Hepatocyte (in vitro differentiated cells): ENCODE measurements at regions not wholly inside any gene's neighbourhood (a gene's known extent, or its start where the extent isn't known, plus 50 kb on each side); places are given as distances from the start of the nearest gene placed in this dataset.

ENCODE experiments used
- DNase-seq: peaks from one replicate; pipeline ENCODE4 v3.0.0-alpha.2; 2016; ENCODE audit warnings: low spot score
- H2AFZ ChIP-seq: fragments of 200-600 bp; sonication (generic); 2 replicates; pipeline ENCODE4 v1.6.0; 2016; ENCODE audit warnings: antibody characterized with exemption, mild to moderate bottlenecking
- H3K27ac ChIP-seq: fragments of 200-600 bp; sonication (generic); 2 replicates; pipeline ENCODE4 v1.5.1; 2016; ENCODE audit warnings: mild to moderate bottlenecking
- H3K27me3 ChIP-seq: fragments of 200-600 bp; sonication (generic); 2 replicates; pipeline ENCODE4 v1.6.1; 2016
- H3K36me3 ChIP-seq: fragments of 200-600 bp; sonication (generic); replicated peaks from 2 replicates; pipeline ENCODE4 v1.5.1; 2016; ENCODE audit warnings: low read depth; ENCODE audit not compliant: insufficient read depth
- H3K4me1 ChIP-seq: fragments of 200-600 bp; sonication (generic); 2 replicates; pipeline ENCODE4 v1.5.1; 2016; ENCODE audit warnings: mild to moderate bottlenecking, moderate library complexity; ENCODE audit not compliant: insufficient read depth
- H3K4me2 ChIP-seq: fragments of 200-600 bp; sonication (generic); 2 replicates; pipeline ENCODE4 v1.6.0; 2016
- H3K4me3 ChIP-seq: fragments of 200-600 bp; sonication (generic); 2 replicates; pipeline ENCODE4 v1.5.1; 2016; ENCODE audit warnings: mild to moderate bottlenecking
- H3K79me2 ChIP-seq: fragments of 200-600 bp; sonication (generic); 2 replicates; pipeline ENCODE4 v1.6.0; 2017; ENCODE audit warnings: mild to moderate bottlenecking
- H3K9me2 ChIP-seq: fragments of 200-600 bp; sonication (generic); replicated peaks from 2 replicates; pipeline ENCODE4 v1.6.0; 2017; ENCODE audit warnings: mild to moderate bottlenecking; ENCODE audit not compliant: insufficient read depth
- H3K9me3 ChIP-seq: fragments of 200-600 bp; sonication (generic); 2 replicates; pipeline ENCODE4 v1.5.1; 2016; ENCODE audit warnings: low read depth, mild to moderate bottlenecking
- H4K20me1 ChIP-seq: fragments of 200-600 bp; sonication (generic); 2 replicates; pipeline ENCODE4 v1.6.0; 2016; ENCODE audit warnings: mild to moderate bottlenecking; ENCODE audit not compliant: insufficient read depth, poor library complexity, severe bottlenecking
- CTCF ChIP-seq: fragments of 200-600 bp; sonication (generic); IDR thresholded peaks from 2 replicates; pipeline ENCODE4 v1.5.1; 2016; ENCODE audit warnings: antibody characterized with exemption, mild to moderate bottlenecking; ENCODE audit not compliant: poor library complexity
- EZH2 ChIP-seq: fragments of 200-600 bp; sonication (generic); IDR thresholded peaks from 2 replicates; pipeline ENCODE4 v1.6.1; 2016; ENCODE audit warnings: antibody characterized with exemption, mild to moderate bottlenecking, borderline replicate concordance
- EZH2phosphoT487 ChIP-seq: fragments of 200-600 bp; sonication (generic); IDR thresholded peaks from one replicate; pipeline ENCODE4 v1.6.1; 2018; ENCODE audit warnings: antibody characterized with exemption, mild to moderate bottlenecking, low read depth, moderate library complexity; ENCODE audit not compliant: unreplicated experiment, severe bottlenecking
- WGBS: methylation state at CpG from one replicate; pipeline ENCODE4 v1.1.6; 2016; ENCODE audit warnings: low lambda C conversion rate; ENCODE audit errors: missing lambda C conversion rate; 5-methylcytosine and 5-hydroxymethylcytosine counted together

GRCh38 chr14:65187421-65188049, 85.2 kb upstream of the MAX start:
- no peaks in the 10 kb centered on the region for H3K79me2 ChIP-seq
- DNase-seq, result no peak
- H3K9me2 ChIP-seq, result no peaks in the 10 kb centered on the region
- no peak overlapping the region for H2AFZ ChIP-seq
- no peak overlapping the region for H3K4me2 ChIP-seq
- WGBS, result 59% methylated on average over 8 of the region's 8 CpGs
- no peaks in the 10 kb centered on the region for H4K20me1 ChIP-seq
- no peaks in the 10 kb centered on the region for H3K36me3 ChIP-seq
- H3K27me3 ChIP-seq, result peaks cover 3% of the 10 kb centered on the region
- H3K4me1 ChIP-seq, result peaks cover 3% of the 10 kb centered on the region
- no peak for TF ChIP-seq EZH2
- TF ChIP-seq EZH2phosphoT487, result no peak
- TF ChIP-seq CTCF, result no peak
- H3K9me3 ChIP-seq, result no peaks in the 10 kb centered on the region
- no peak overlapping the region for H3K4me3 ChIP-seq
- no peak overlapping the region for H3K27ac ChIP-seq

- 44% methylated on average over 4 of the region's 4 CpGs for WGBS
Observed at GRCh38 chr14:65190312-65190711, 88.0 kb upstream of the MAX start.

GRCh38 chr14:65191716-65192115, 89.4 kb upstream of the MAX start:
- no peaks in the 10 kb centered on the region for H3K27me3 ChIP-seq
- H3K9me2 ChIP-seq, result no peaks in the 10 kb centered on the region
- no peaks in the 10 kb centered on the region for H3K36me3 ChIP-seq
- no peak overlapping the region for H3K27ac ChIP-seq
- no peak for DNase-seq
- H3K4me2 ChIP-seq, result no peak overlapping the region
- WGBS, result 70% methylated on average over 5 of the region's 5 CpGs
- TF ChIP-seq EZH2phosphoT487 (no peak), CTCF (no peak), EZH2 (no peak)
- no peak overlapping the region for H2AFZ ChIP-seq
- no peaks in the 10 kb centered on the region for H3K4me1 ChIP-seq
- no peak overlapping the region for H3K4me3 ChIP-seq
- no peaks in the 10 kb centered on the region for H3K79me2 ChIP-seq
- no peaks in the 10 kb centered on the region for H3K9me3 ChIP-seq
- no peaks in the 10 kb centered on the region for H4K20me1 ChIP-seq

More at GRCh38 chr14:65190312-65190711, 88.0 kb upstream of the MAX start:
- DNase-seq, result no peak
- H3K27me3 ChIP-seq, result peaks cover 3% of the 10 kb centered on the region
- H3K36me3 ChIP-seq, result no peaks in the 10 kb centered on the region
- no peaks in the 10 kb centered on the region for H3K4me1 ChIP-seq
- H3K9me3 ChIP-seq, result no peaks in the 10 kb centered on the region
- H3K4me3 ChIP-seq, result no peak overlapping the region
- no peak overlapping the region for H2AFZ ChIP-seq
- H3K27ac ChIP-seq, result no peak overlapping the region
- no peaks in the 10 kb centered on the region for H3K9me2 ChIP-seq
- H3K4me2 ChIP-seq, result no peak overlapping the region
- H4K20me1 ChIP-seq, result no peaks in the 10 kb centered on the region
- no peaks in the 10 kb centered on the region for H3K79me2 ChIP-seq
- TF ChIP-seq EZH2phosphoT487 (no peak), CTCF (no peak)
